ENCODE measurements at regions not wholly inside any gene's neighbourhood (a gene's known extent, or its start where the extent isn't known, plus 50 kb on each side); places are given as distances from the start of the nearest gene placed in this dataset.

GRCh38 chr2:238761868-238762267 is 86.0 kb upstream of the TWIST2 start:
- peaks cover 37% of the 10 kb centered on the region for H3K27me3 Mint-ChIP-seq (ENCODE audit: low read depth)
- peaks cover 4% of the 10 kb centered on the region for H3K9me3 Mint-ChIP-seq (ENCODE audit: low read depth)
- H3K36me3 Mint-ChIP-seq (ENCODE audit: low read depth): no peaks in the 10 kb centered on the region
- H3K27ac Mint-ChIP-seq (ENCODE audit: unreplicated experiment): no peak overlapping the region
- no peaks in the 10 kb centered on the region for H3K4me1 Mint-ChIP-seq (ENCODE audit: low read depth)
- DNase-seq (ENCODE audit: low spot score): peak; percentile 43
- TF ChIP-seq, protein P1, sequence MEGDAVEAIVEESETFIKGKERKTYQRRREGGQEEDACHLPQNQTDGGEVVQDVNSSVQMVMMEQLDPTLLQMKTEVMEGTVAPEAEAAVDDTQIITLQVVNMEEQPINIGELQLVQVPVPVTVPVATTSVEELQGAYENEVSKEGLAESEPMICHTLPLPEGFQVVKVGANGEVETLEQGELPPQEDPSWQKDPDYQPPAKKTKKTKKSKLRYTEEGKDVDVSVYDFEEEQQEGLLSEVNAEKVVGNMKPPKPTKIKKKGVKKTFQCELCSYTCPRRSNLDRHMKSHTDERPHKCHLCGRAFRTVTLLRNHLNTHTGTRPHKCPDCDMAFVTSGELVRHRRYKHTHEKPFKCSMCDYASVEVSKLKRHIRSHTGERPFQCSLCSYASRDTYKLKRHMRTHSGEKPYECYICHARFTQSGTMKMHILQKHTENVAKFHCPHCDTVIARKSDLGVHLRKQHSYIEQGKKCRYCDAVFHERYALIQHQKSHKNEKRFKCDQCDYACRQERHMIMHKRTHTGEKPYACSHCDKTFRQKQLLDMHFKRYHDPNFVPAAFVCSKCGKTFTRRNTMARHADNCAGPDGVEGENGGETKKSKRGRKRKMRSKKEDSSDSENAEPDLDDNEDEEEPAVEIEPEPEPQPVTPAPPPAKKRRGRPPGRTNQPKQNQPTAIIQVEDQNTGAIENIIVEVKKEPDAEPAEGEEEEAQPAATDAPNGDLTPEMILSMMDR (IDR thresholded peaks at IDR 0.05): no peak
- no peak overlapping the region for H3K4me3 Mint-ChIP-seq (ENCODE audit: unreplicated experiment)

- H3K4me1 Mint-ChIP-seq (ENCODE audit: low read depth): no peaks in the 10 kb centered on the region
- no peaks in the 10 kb centered on the region for H3K36me3 Mint-ChIP-seq (ENCODE audit: low read depth)
- TF ChIP-seq, protein P1 (IDR thresholded peaks at IDR 0.05): no peak
- no peaks in the 10 kb centered on the region for H3K9me3 Mint-ChIP-seq (ENCODE audit: low read depth)
- no peak for DNase-seq (ENCODE audit: low spot score)
- peaks cover 42% of the 10 kb centered on the region for H3K27me3 Mint-ChIP-seq (ENCODE audit: low read depth)
- H3K4me3 Mint-ChIP-seq (ENCODE audit: unreplicated experiment): no peak overlapping the region
- H3K27ac Mint-ChIP-seq (ENCODE audit: unreplicated experiment): no peak overlapping the region
Observed at GRCh38 chr2:238763471-238763995, 84.4 kb upstream of the TWIST2 start.

DNA sequence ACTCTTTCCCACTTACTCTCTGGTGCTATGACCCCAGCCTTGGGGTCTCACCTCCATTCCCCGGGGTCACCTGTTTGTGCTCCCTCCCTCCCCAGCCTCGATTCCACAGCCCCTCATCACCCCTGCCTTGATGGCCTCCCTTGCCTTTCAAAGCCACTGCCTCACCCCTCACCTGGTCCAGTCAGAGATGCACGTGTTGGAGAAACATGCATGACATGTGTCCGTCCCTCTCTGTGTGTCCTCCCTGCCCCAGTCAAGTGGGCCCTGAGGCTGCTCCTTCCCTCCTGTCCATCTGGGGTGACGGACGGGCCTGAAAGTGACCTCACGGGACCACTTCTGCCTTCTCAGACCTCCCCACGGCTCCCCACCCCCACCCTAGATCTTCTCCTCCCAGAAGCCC is 82.3 kb upstream of the TWIST2 start:
- Mint-ChIP-seq H3K27ac (ENCODE audit: unreplicated experiment) (no peak overlapping the region), H3K9me3 (ENCODE audit: low read depth) (no peaks in the 10 kb centered on the region), H3K36me3 (ENCODE audit: low read depth) (no peaks in the 10 kb centered on the region), H3K4me3 (ENCODE audit: unreplicated experiment) (no peak overlapping the region), H3K27me3 (ENCODE audit: low read depth) (peaks cover 54% of the 10 kb centered on the region), H3K4me1 (ENCODE audit: low read depth) (no peaks in the 10 kb centered on the region)
- TF ChIP-seq, protein P1 (IDR thresholded peaks at IDR 0.05): no peak
- no peak for DNase-seq (ENCODE audit: low spot score)

GRCh38 chr2:238771218-238771617 is 76.7 kb upstream of the TWIST2 start:
- no peaks in the 10 kb centered on the region for H3K9me3 Mint-ChIP-seq (ENCODE audit: low read depth)
- DNase-seq (ENCODE audit: low spot score): no peak
- H3K4me3 Mint-ChIP-seq (ENCODE audit: unreplicated experiment): no peak overlapping the region
- H3K27ac Mint-ChIP-seq (ENCODE audit: unreplicated experiment): no peak overlapping the region
- H3K27me3 Mint-ChIP-seq (ENCODE audit: low read depth): peaks cover 51% of the 10 kb centered on the region
- TF ChIP-seq, protein P1 (IDR thresholded peaks at IDR 0.05): peak; percentile 60
- no peaks in the 10 kb centered on the region for H3K36me3 Mint-ChIP-seq (ENCODE audit: low read depth)
- no peaks in the 10 kb centered on the region for H3K4me1 Mint-ChIP-seq (ENCODE audit: low read depth)

DNA sequence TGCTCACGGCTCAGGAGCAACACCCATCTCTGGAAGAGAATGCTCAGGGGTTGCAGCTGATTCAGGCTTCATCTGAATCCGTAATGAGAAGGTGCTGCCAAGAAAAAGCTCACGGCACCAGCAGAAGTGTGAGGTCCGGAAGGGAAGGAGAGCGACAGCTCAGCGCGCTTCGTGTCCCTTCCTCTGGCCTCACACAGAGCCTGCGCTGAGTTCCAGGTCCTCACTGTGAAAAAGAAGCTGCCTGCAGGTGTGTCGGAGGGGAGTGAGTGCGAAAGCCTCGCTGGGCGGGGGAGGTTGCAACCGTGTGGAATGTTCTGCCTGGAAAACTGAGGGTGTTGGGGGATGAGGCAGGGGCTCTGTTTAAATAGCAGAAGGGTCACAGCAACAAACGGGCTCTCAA is 76.2 kb upstream of the TWIST2 start:
- H3K27ac Mint-ChIP-seq (ENCODE audit: unreplicated experiment): no peak overlapping the region
- H3K27me3 Mint-ChIP-seq (ENCODE audit: low read depth): peaks cover 47% of the 10 kb centered on the region

More for the DNA sequence above, 76.2 kb upstream of the TWIST2 start:
- H3K4me1 Mint-ChIP-seq (ENCODE audit: low read depth): no peaks in the 10 kb centered on the region
- no peak overlapping the region for H3K4me3 Mint-ChIP-seq (ENCODE audit: unreplicated experiment)
- TF ChIP-seq, protein P1 (IDR thresholded peaks at IDR 0.05): no peak
- DNase-seq (ENCODE audit: low spot score): no peak
- H3K36me3 Mint-ChIP-seq (ENCODE audit: low read depth): no peaks in the 10 kb centered on the region
- no peaks in the 10 kb centered on the region for H3K9me3 Mint-ChIP-seq (ENCODE audit: low read depth)
